AG04449 (cell line): ENCODE measurements at regions not wholly inside any gene's neighbourhood (a gene's known extent, or its start where the extent isn't known, plus 50 kb on each side); places are given as distances from the start of the nearest gene placed in this dataset.
"Not testable (repeated sequence)": the region's sequence is repeated elsewhere in the genome, so short reads cannot be mapped to it uniquely, and the experiment has no call there.

ENCODE experiments used
- CTCF ChIA-PET: fragments of 350-600 bp; formaldehyde crosslinking; extraction: SDS; loops from one replicate; lab custom pipeline; 2021; ENCODE audit warnings: antibody characterized with exemption; lab: Yijun Ruan, JAX
- POLR2A ChIA-PET: fragments of 400-600, 350-600 bp; formaldehyde crosslinking; extraction: SDS; loops from one replicate; lab custom pipeline; 2020; ENCODE audit warnings: antibody characterized with exemption, inconsistent platforms; lab: Yijun Ruan, JAX
- DNase-seq: peaks from one replicate; pipeline ENCODE4 v3.0.0-alpha.2; 2010; ENCODE audit warnings: low read depth, low spot score
- H3K4me3 ChIP-seq: 2 replicates; pipeline ENCODE4 v1.5.1; 2011; ENCODE audit warnings: low read depth, mild to moderate bottlenecking, control low read depth, low read length
- CTCF ChIP-seq: IDR thresholded peaks from one replicate; pipeline ENCODE4 v1.5.1; 2011; ENCODE audit warnings: mild to moderate bottlenecking, moderate library complexity, low read length, control low read depth, inconsistent platforms; ENCODE audit not compliant: insufficient read depth; ENCODE audit errors: missing control alignments

GRCh38 chr7:98758157-98758556 is 111.7 kb downstream of the TMEM130 start:
- no peak for DNase-seq
- no peak overlapping the region for H3K4me3 ChIP-seq
- no peak for TF ChIP-seq CTCF
- CTCF ChIA-PET: no interaction called here
- POLR2A ChIA-PET: no interaction called here

- TF ChIP-seq CTCF: no peak
- peak overlapping the region; percentile 20 for H3K4me3 ChIP-seq
- ChIA-PET POLR2A (interaction anchor here (0.6 kb wide), 1 partner anchor 17 kb away, joined by 6 read pairs; no protein-coding TSS in a partner anchor), CTCF (interaction anchor here (1.3 to 1.5 kb wide), 3 partner anchors 12 to 82 kb away, joined by 3 read pairs; no protein-coding TSS in a partner anchor)
- peak; percentile 21 for DNase-seq
These were observed 109.6 kb downstream of the TMEM130 start for GRCh38 chr7:98760201-98760651.

- H3K4me3 ChIP-seq: no peak overlapping the region
- no peak for TF ChIP-seq CTCF
- ChIA-PET POLR2A (no interaction called here), CTCF (interaction anchor here (0.5 kb wide), 1 partner anchor 112 kb away, joined by 3 read pairs; no protein-coding TSS in a partner anchor)
- no peak for DNase-seq
These were observed 108.6 kb downstream of the TMEM130 start for GRCh38 chr7:98761225-98761624.

- POLR2A ChIA-PET: no interaction called here
- CTCF ChIA-PET: no interaction called here
- H3K4me3 ChIP-seq: no peak overlapping the region
These were observed 107.2 kb downstream of the TMEM130 start for GRCh38 chr7:98762620-98763019.

GRCh38 chr7:98763441-98763840 is 106.4 kb downstream of the TMEM130 start:
- DNase-seq: no peak
- POLR2A ChIA-PET: no interaction called here
- CTCF ChIA-PET: no interaction called here

More at GRCh38 chr7:98762620-98763019, 107.2 kb downstream of the TMEM130 start:
- no peak for DNase-seq
- TF ChIP-seq CTCF: no peak

GRCh38 chr7:98764946-98765345 is 104.9 kb downstream of the TMEM130 start:
- no peak overlapping the region for H3K4me3 ChIP-seq
- DNase-seq: no peak
- ChIA-PET POLR2A (no interaction called here), CTCF (interaction anchor here (1.1 kb wide), 1 partner anchor 19 kb away, joined by 7 read pairs; no protein-coding TSS in a partner anchor)
- no peak for TF ChIP-seq CTCF

More at GRCh38 chr7:98763441-98763840, 106.4 kb downstream of the TMEM130 start:
- H3K4me3 ChIP-seq: no peak overlapping the region
- TF ChIP-seq CTCF: no peak

- POLR2A ChIA-PET, H3K4me3 ChIP-seq, DNase-seq: not testable (repeated sequence)
- CTCF ChIA-PET: interaction anchor here (0.7 to 1.1 kb wide), 3 partner anchors 24 to 71 kb away, joined by 3 to 5 read pairs (median 3); no protein-coding TSS in a partner anchor
These were observed 99.7 kb downstream of the TMEM130 start for GRCh38 chr7:98770085-98770484.
